Endothelial cell of umbilical vein (primary cell): ENCODE measurements at regions not wholly inside any gene's neighbourhood (a gene's known extent, or its start where the extent isn't known, plus 50 kb on each side); places are given as distances from the start of the nearest gene placed in this dataset.

Experiments
- BruUV-seq: library from RNA; stranded (reverse); fragments of 400-500 nt; replicated peaks from 2 replicates; lab custom pipeline; 2021; lab: Mats Ljungman, UMichigan
- CTCF ChIA-PET: fragments of 300-600, 350-600 bp; sonication (Branson Sonifier 250); formaldehyde crosslinking; loops from one replicate; lab custom pipeline; 2021; ENCODE audit warnings: antibody characterized with exemption, inconsistent platforms; lab: Charles Lee
- POLR2A ChIA-PET: fragments of 300-600, 350-600 bp; sonication (Branson Sonifier 250); formaldehyde crosslinking; loops from one replicate; lab custom pipeline; 2021; ENCODE audit warnings: antibody characterized with exemption, inconsistent platforms; lab: Charles Lee
- DNase-seq: peaks from one replicate; pipeline ENCODE4 v3.0.0-alpha.2; 2011; ENCODE audit warnings: low read depth, low spot score
- FAIRE-seq: peaks from 2 replicates; lab custom pipeline; 2011; peaks lifted over from hg19 to GRCh38; lab: Jason Lieb, UNC
- H2AFZ ChIP-seq: 2 replicates; pipeline ENCODE4 v1.6.0; 2012; ENCODE audit warnings: low read depth, low read length, control low read depth, inconsistent platforms
- H3K27ac ChIP-seq: 2 replicates; pipeline ENCODE4 v1.5.1; 2011; ENCODE audit warnings: low read depth, mild to moderate bottlenecking, control low read depth, low read length, moderate library complexity; ENCODE audit not compliant: insufficient read depth
- H3K27me3 ChIP-seq, 2 experiments: 2 replicates each; pipeline versions ENCODE4 v1.6.0 to v1.6.1; 2011; ENCODE audit warnings: low read length in 2 of 2, mixed read lengths in 1 of 2; ENCODE audit not compliant: control insufficient read depth in 2 of 2, insufficient read depth in 2 of 2
- H3K36me3 ChIP-seq, 2 experiments: 2 replicates in 1 of 2; 3 replicates in 1 of 2; pipeline ENCODE4 v1.5.1; 2011; ENCODE audit warnings: low read length in 2 of 2, mild to moderate bottlenecking in 1 of 2, moderate library complexity in 1 of 2; ENCODE audit not compliant: control insufficient read depth in 2 of 2, insufficient read depth in 2 of 2; ENCODE audit errors: extremely low read depth in 1 of 2
- H3K4me1 ChIP-seq: 3 replicates; pipeline ENCODE4 v1.5.1; 2011; ENCODE audit warnings: mild to moderate bottlenecking, low read length; ENCODE audit not compliant: control insufficient read depth, insufficient read depth; ENCODE audit errors: extremely low read depth
- H3K4me2 ChIP-seq: 2 replicates; pipeline ENCODE4 v1.6.1; 2011; ENCODE audit warnings: low read length, control low read depth, mixed read lengths; ENCODE audit not compliant: insufficient read depth
- H3K4me3 ChIP-seq, 3 experiments: fragments of 200-600 bp in 1 of 3; sonication (generic), shearing (Covaris generic) in 1 of 3; replicated peaks in 1 of 3; 2 replicates each; pipeline ENCODE4 v1.5.1; 2011 to 2016; ENCODE audit warnings: control low read depth in 3 of 3, low read length in 3 of 3, mild to moderate bottlenecking in 2 of 3, inconsistent platforms in 1 of 3, low read depth in 1 of 3, moderate library complexity in 1 of 3; ENCODE audit not compliant: insufficient read depth in 1 of 3
- H3K79me2 ChIP-seq: 2 replicates; pipeline ENCODE4 v1.6.0; 2012; ENCODE audit warnings: low read length, inconsistent platforms; ENCODE audit not compliant: control insufficient read depth, insufficient read depth
- H3K9ac ChIP-seq: replicated peaks from 2 replicates; pipeline ENCODE3; 2011; ENCODE audit warnings: low read length, control low read depth; ENCODE audit not compliant: insufficient read depth; ENCODE audit errors: extremely low read depth
- H3K9me1 ChIP-seq: replicated peaks from 3 replicates; pipeline ENCODE4 v1.6.0; 2011; ENCODE audit warnings: mild to moderate bottlenecking, low read length; ENCODE audit not compliant: control insufficient read depth, insufficient read depth; ENCODE audit errors: extremely low read depth
- H3K9me3 ChIP-seq: replicated peaks from 2 replicates; pipeline ENCODE4 v1.5.1; 2012; ENCODE audit warnings: low read length, inconsistent platforms; ENCODE audit not compliant: control insufficient read depth, insufficient read depth
- H4K20me1 ChIP-seq: replicated peaks from 2 replicates; pipeline ENCODE3; 2011; ENCODE audit warnings: mild to moderate bottlenecking, low read length; ENCODE audit not compliant: control insufficient read depth, insufficient read depth; ENCODE audit errors: extremely low read depth
- CTCF ChIP-seq, 2 donors: IDR thresholded peaks; 1 replicate in 1 of 2; 2 replicates in 1 of 2; pipeline ENCODE4 v1.5.1; 2011; ENCODE audit warnings: low read length in 2 of 2, mild to moderate bottlenecking in 2 of 2, moderate library complexity in 2 of 2, control low read depth in 1 of 2, inconsistent platforms in 1 of 2, low read depth in 1 of 2; ENCODE audit not compliant: insufficient read depth in 1 of 2; ENCODE audit errors: extremely low read depth in 1 of 2
- EZH2 ChIP-seq: IDR thresholded peaks from 2 replicates; pipeline ENCODE4 v1.6.1; 2012; ENCODE audit warnings: borderline replicate concordance, low read depth, mild to moderate bottlenecking, moderate library complexity, low read length, inconsistent platforms; ENCODE audit not compliant: severe bottlenecking
- FOS ChIP-seq: IDR thresholded peaks from 2 replicates; pipeline ENCODE4 v1.6.1; 2011; ENCODE audit warnings: mild to moderate bottlenecking, low read length, moderate library complexity, borderline replicate concordance; ENCODE audit not compliant: insufficient read depth
- JUN ChIP-seq: IDR thresholded peaks from 2 replicates; pipeline ENCODE4 v1.6.1; 2011; ENCODE audit warnings: borderline replicate concordance, low read depth; ENCODE audit not compliant: insufficient read length, insufficient read depth
- MYC ChIP-seq: IDR thresholded peaks from one replicate; pipeline ENCODE4 v1.6.1; 2011; ENCODE audit warnings: mild to moderate bottlenecking, low read depth, low read length
- POLR2A ChIP-seq: IDR thresholded peaks from 2 replicates; pipeline ENCODE4 v1.6.1; 2012; ENCODE audit warnings: low read depth, mild to moderate bottlenecking, control low read depth, low read length
- dilution Hi-C: fragments of 300-500 bp; cut with MboI; formaldehyde crosslinking; loops from one replicate; pipeline ENCODE4 v1.15.0; 2019; ENCODE audit warnings: low sequenced_read_pairs; ENCODE audit not compliant: extremely low pct_ligation_motif_present
- intact Hi-C: fragments of 100-400 bp; cut with micrococcal nuclease; formaldehyde crosslinking; loops from one replicate; pipeline ENCODE4 v1.10.0; 2022

DNA sequence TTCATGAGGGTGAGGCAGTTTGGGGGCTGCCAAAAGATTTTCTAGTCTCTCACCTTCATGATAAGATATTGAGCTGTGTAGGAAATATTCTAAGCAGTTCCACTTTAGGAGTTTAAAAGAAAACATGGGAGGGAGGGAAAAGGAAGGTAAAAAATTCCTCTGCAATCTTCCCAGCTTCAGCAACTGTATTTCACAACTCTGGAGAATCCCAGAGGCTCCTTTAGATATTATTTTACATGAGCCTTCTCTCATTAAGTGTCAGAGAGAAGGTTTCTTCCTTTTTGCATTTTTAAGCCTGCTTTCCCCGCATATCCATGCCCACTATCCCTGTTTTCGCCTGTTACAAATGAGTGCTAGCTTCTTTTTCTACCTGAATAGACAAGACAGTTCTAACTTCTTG lies 289.4 kb downstream of the CHRM3 start:
- Histone ChIP-seq H3K9me1 (no peaks in the 10 kb centered on the region), H3K4me1 (no peaks in the 10 kb centered on the region), H2AFZ (no peak overlapping the region), H3K9me3 (peaks cover 2% of the 10 kb centered on the region), H4K20me1 (no peaks in the 10 kb centered on the region), H3K9ac (no peak overlapping the region), H3K4me2 (no peak overlapping the region), H3K27me3 (no peaks in the 10 kb centered on the region), H3K36me3 (no peaks in the 10 kb centered on the region), H3K79me2 (no peaks in the 10 kb centered on the region), H3K4me3 (no peak overlapping the region), H3K27ac (no peak overlapping the region)
- dilution Hi-C loops = no loop called here
- CTCF ChIA-PET = no interaction called here
- DNase-seq (no peak), FAIRE-seq (no peak)
- BruUV-seq = no TSS peak
- POLR2A ChIA-PET = no interaction called here
- intact Hi-C loops = no loop called here
- TF ChIP-seq FOS (no peak), EZH2 (no peak), POLR2A (no peak), JUN (no peak)

- Histone ChIP-seq H3K4me2 (no peak overlapping the region), H3K27ac (no peak overlapping the region), H3K27me3 (no peaks in the 10 kb centered on the region), H3K36me3 (no peaks in the 10 kb centered on the region), H3K9me3 (peaks cover 2% of the 10 kb centered on the region), H3K9me1 (no peaks in the 10 kb centered on the region), H2AFZ (no peak overlapping the region), H3K9ac (no peak overlapping the region), H4K20me1 (no peaks in the 10 kb centered on the region), H3K4me1 (no peaks in the 10 kb centered on the region), H3K4me3 (no peak overlapping the region), H3K79me2 (no peaks in the 10 kb centered on the region)
- FAIRE-seq (no peak), DNase-seq (no peak)
- intact Hi-C loops = no loop called here
- dilution Hi-C loops = no loop called here
- ChIA-PET CTCF (no interaction called here), POLR2A (no interaction called here)
- BruUV-seq = no TSS peak
- no peak for TF ChIP-seq JUN
- no peak for TF ChIP-seq FOS
- TF ChIP-seq CTCF (IDR thresholded peaks at IDR 0.05; ENCODE audit: extremely low read depth in 1 of 2, insufficient read depth in 1 of 2, low read depth in 1 of 2, low read length in 2 of 2) = no peak
- TF ChIP-seq MYC = no peak
Observed at GRCh38 chr1:239676522-239677273, 290.3 kb downstream of the CHRM3 start.
